ENCODE measurements at regions not wholly inside any gene's neighbourhood (a gene's known extent, or its start where the extent isn't known, plus 50 kb on each side); places are given as distances from the start of the nearest gene placed in this dataset.

GRCh38 chr7:83702446-83702845 is 53.5 kb upstream of the SEMA3E start:
- H3K4me3 ChIP-seq (ENCODE audit: control insufficient read depth in 2 of 3, extremely low read depth in 1 of 3, insufficient read depth in 2 of 3, low read depth in 1 of 3, low read length in 3 of 3) = no peak overlapping the region
- H3K4me2 ChIP-seq (ENCODE audit: control insufficient read depth, extremely low read depth, insufficient read depth, low read depth, low read length) = no peak overlapping the region
- no peak overlapping the region for H3K9ac ChIP-seq (ENCODE audit: control insufficient read depth, extremely low read depth, insufficient read depth, low read length)
- H3K9me1 ChIP-seq (ENCODE audit: control insufficient read depth, extremely low read depth, insufficient read depth, low read length) = no peaks in the 10 kb centered on the region
- H3K27me3 ChIP-seq (ENCODE audit: control insufficient read depth, extremely low read depth, insufficient read depth, low read length) = no peaks in the 10 kb centered on the region
- DNase-seq (ENCODE audit: low read depth, low spot score) = no peak
- H4K20me1 ChIP-seq (ENCODE audit: control insufficient read depth, extremely low read depth, insufficient read depth, low read length) = no peaks in the 10 kb centered on the region
- no peaks in the 10 kb centered on the region for H3K9me3 ChIP-seq (ENCODE audit: control insufficient read depth, low read depth, low read length)
- H2AFZ ChIP-seq (ENCODE audit: control insufficient read depth, low read length) = no peak overlapping the region
- dilution Hi-C loops (cut with MboI; ENCODE audit: extremely low pct_ligation_motif_present, low sequenced_read_pairs) = no loop called here
- no peak for TF ChIP-seq EZH2 (IDR thresholded peaks at IDR 0.05; ENCODE audit: low read length)
- no peak for TF ChIP-seq CTCF (optimal IDR thresholded peaks at IDR 0.05 in 1 of 3, IDR thresholded peaks at IDR 0.05 in 1 of 3, conservative IDR thresholded peaks at IDR 0.05 in 1 of 3; ENCODE audit: extremely low read depth in 1 of 3, insufficient read depth in 2 of 3, low read length in 3 of 3)
- no peaks in the 10 kb centered on the region for H3K79me2 ChIP-seq (ENCODE audit: control insufficient read depth, insufficient read depth, low read length)
- no peak for FAIRE-seq
- H3K27ac ChIP-seq (ENCODE audit: control insufficient read depth, insufficient read depth, low read length) = no peak overlapping the region
- H3K4me1 ChIP-seq (ENCODE audit: control insufficient read depth, extremely low read depth, insufficient read depth, low read length) = no peaks in the 10 kb centered on the region
- H3K36me3 ChIP-seq (ENCODE audit: control insufficient read depth in 2 of 2, extremely low read depth in 1 of 2, insufficient read depth in 2 of 2, low read length in 2 of 2) = no peaks in the 10 kb centered on the region

- Histone ChIP-seq H3K9me3 (ENCODE audit: control insufficient read depth, low read depth, low read length) (no peaks in the 10 kb centered on the region), H3K9ac (ENCODE audit: control insufficient read depth, extremely low read depth, insufficient read depth, low read length) (no peak overlapping the region), H3K4me3 (ENCODE audit: control insufficient read depth in 2 of 3, extremely low read depth in 1 of 3, insufficient read depth in 2 of 3, low read depth in 1 of 3, low read length in 3 of 3) (no peak overlapping the region), H3K4me2 (ENCODE audit: control insufficient read depth, extremely low read depth, insufficient read depth, low read depth, low read length) (no peak overlapping the region), H2AFZ (ENCODE audit: control insufficient read depth, low read length) (no peak overlapping the region), H3K9me1 (ENCODE audit: control insufficient read depth, extremely low read depth, insufficient read depth, low read length) (no peaks in the 10 kb centered on the region), H3K4me1 (ENCODE audit: control insufficient read depth, extremely low read depth, insufficient read depth, low read length) (no peaks in the 10 kb centered on the region), H4K20me1 (ENCODE audit: control insufficient read depth, extremely low read depth, insufficient read depth, low read length) (no peaks in the 10 kb centered on the region), H3K36me3 (ENCODE audit: control insufficient read depth in 2 of 2, extremely low read depth in 1 of 2, insufficient read depth in 2 of 2, low read length in 2 of 2) (no peaks in the 10 kb centered on the region), H3K27ac (ENCODE audit: control insufficient read depth, insufficient read depth, low read length) (no peak overlapping the region), H3K27me3 (ENCODE audit: control insufficient read depth, extremely low read depth, insufficient read depth, low read length) (no peaks in the 10 kb centered on the region), H3K79me2 (ENCODE audit: control insufficient read depth, insufficient read depth, low read length) (no peaks in the 10 kb centered on the region)
- FAIRE-seq (no peak), DNase-seq (ENCODE audit: low read depth, low spot score) (no peak)
- dilution Hi-C loops (cut with MboI; ENCODE audit: extremely low pct_ligation_motif_present, low sequenced_read_pairs) = no loop called here
- TF ChIP-seq CTCF (optimal IDR thresholded peaks at IDR 0.05 in 1 of 3, IDR thresholded peaks at IDR 0.05 in 1 of 3, conservative IDR thresholded peaks at IDR 0.05 in 1 of 3; ENCODE audit: extremely low read depth in 1 of 3, insufficient read depth in 2 of 3, low read length in 3 of 3) (no peak), EZH2 (IDR thresholded peaks at IDR 0.05; ENCODE audit: low read length) (no peak)
These were observed 52.8 kb upstream of the SEMA3E start for GRCh38 chr7:83701736-83702135.
